ENCODE measurements at regions not wholly inside any gene's neighbourhood (a gene's known extent, or its start where the extent isn't known, plus 50 kb on each side); places are given as distances from the start of the nearest gene placed in this dataset.
A peak's percentile ranks its signal among the peaks of the same experiment; 100 is the strongest.

- DNase-seq (ENCODE audit: insufficient read length, low spot score), result no peak
- TF ChIP-seq POU2F2 (IDR thresholded peaks at IDR 0.05; ENCODE audit: low read depth, low read length), result no peak
- no peak for TF ChIP-seq POLR2AphosphoS5 (IDR thresholded peaks at IDR 0.05; ENCODE audit: low read depth, low read length)
- TF ChIP-seq SPI1 (IDR thresholded peaks at IDR 0.05; ENCODE audit: low read depth, low read length), result no peak
- no peak for TF ChIP-seq POLR2A (IDR thresholded peaks at IDR 0.05; ENCODE audit: low read depth, low read length)
- no peak for TF ChIP-seq PAX5 (IDR thresholded peaks at IDR 0.05; ENCODE audit: insufficient read depth, low read length, severe bottlenecking)
- TF ChIP-seq TAF1 (IDR thresholded peaks at IDR 0.05; ENCODE audit: low read depth, low read length), result no peak
- no peak for FAIRE-seq
Measured at GRCh38 chr9:92177591-92177990, 62.4 kb upstream of the SPTLC1 start.

- DNase-seq (ENCODE audit: insufficient read length, low spot score) (no peak), FAIRE-seq (no peak)
- TF ChIP-seq POLR2A (IDR thresholded peaks at IDR 0.05; ENCODE audit: low read depth, low read length) (no peak), TAF1 (IDR thresholded peaks at IDR 0.05; ENCODE audit: low read depth, low read length) (no peak), POLR2AphosphoS5 (IDR thresholded peaks at IDR 0.05; ENCODE audit: low read depth, low read length) (no peak), POU2F2 (IDR thresholded peaks at IDR 0.05; ENCODE audit: low read depth, low read length) (no peak), PAX5 (IDR thresholded peaks at IDR 0.05; ENCODE audit: insufficient read depth, low read length, severe bottlenecking) (no peak), SPI1 (IDR thresholded peaks at IDR 0.05; ENCODE audit: low read depth, low read length) (no peak)
Measured at GRCh38 chr9:92176800-92177185, 61.6 kb upstream of the SPTLC1 start.

- FAIRE-seq (no peak), DNase-seq (ENCODE audit: insufficient read length, low spot score) (no peak)
- TF ChIP-seq SPI1 (IDR thresholded peaks at IDR 0.05; ENCODE audit: low read depth, low read length), result no peak
- no peak for TF ChIP-seq PAX5 (IDR thresholded peaks at IDR 0.05; ENCODE audit: insufficient read depth, low read length, severe bottlenecking)
- TF ChIP-seq POLR2AphosphoS5 (IDR thresholded peaks at IDR 0.05; ENCODE audit: low read depth, low read length), result no peak
- no peak for TF ChIP-seq POLR2A (IDR thresholded peaks at IDR 0.05; ENCODE audit: low read depth, low read length)
- TF ChIP-seq TAF1 (IDR thresholded peaks at IDR 0.05; ENCODE audit: low read depth, low read length), result no peak
- no peak for TF ChIP-seq POU2F2 (IDR thresholded peaks at IDR 0.05; ENCODE audit: low read depth, low read length)
Measured at GRCh38 chr9:92176068-92176799, 61.0 kb upstream of the SPTLC1 start.

GRCh38 chr9:92175441-92175840 is 60.2 kb upstream of the SPTLC1 start:
- no peak for DNase-seq (ENCODE audit: insufficient read length, low spot score)
- TF ChIP-seq TAF1 (IDR thresholded peaks at IDR 0.05; ENCODE audit: low read depth, low read length) (no peak), PAX5 (IDR thresholded peaks at IDR 0.05; ENCODE audit: insufficient read depth, low read length, severe bottlenecking) (no peak), POLR2A (IDR thresholded peaks at IDR 0.05; ENCODE audit: low read depth, low read length) (no peak), POU2F2 (IDR thresholded peaks at IDR 0.05; ENCODE audit: low read depth, low read length) (no peak), SPI1 (IDR thresholded peaks at IDR 0.05; ENCODE audit: low read depth, low read length) (no peak), POLR2AphosphoS5 (IDR thresholded peaks at IDR 0.05; ENCODE audit: low read depth, low read length) (no peak)
- FAIRE-seq, result no peak

GRCh38 chr9:92173318-92173717 is 58.1 kb upstream of the SPTLC1 start:
- DNase-seq (ENCODE audit: insufficient read length, low spot score) (no peak), FAIRE-seq (no peak)
- no peak for TF ChIP-seq POLR2A (IDR thresholded peaks at IDR 0.05; ENCODE audit: low read depth, low read length)
- no peak for TF ChIP-seq TAF1 (IDR thresholded peaks at IDR 0.05; ENCODE audit: low read depth, low read length)
- no peak for TF ChIP-seq POU2F2 (IDR thresholded peaks at IDR 0.05; ENCODE audit: low read depth, low read length)
- no peak for TF ChIP-seq PAX5 (IDR thresholded peaks at IDR 0.05; ENCODE audit: insufficient read depth, low read length, severe bottlenecking)
- TF ChIP-seq SPI1 (IDR thresholded peaks at IDR 0.05; ENCODE audit: low read depth, low read length), result no peak
- TF ChIP-seq POLR2AphosphoS5 (IDR thresholded peaks at IDR 0.05; ENCODE audit: low read depth, low read length), result no peak

- FAIRE-seq (no peak), DNase-seq (ENCODE audit: insufficient read length, low spot score) (no peak)
- TF ChIP-seq PAX5 (IDR thresholded peaks at IDR 0.05; ENCODE audit: insufficient read depth, low read length, severe bottlenecking) (no peak), POLR2A (IDR thresholded peaks at IDR 0.05; ENCODE audit: low read depth, low read length) (no peak), POLR2AphosphoS5 (IDR thresholded peaks at IDR 0.05; ENCODE audit: low read depth, low read length) (no peak), TAF1 (IDR thresholded peaks at IDR 0.05; ENCODE audit: low read depth, low read length) (no peak), POU2F2 (IDR thresholded peaks at IDR 0.05; ENCODE audit: low read depth, low read length) (no peak), SPI1 (IDR thresholded peaks at IDR 0.05; ENCODE audit: low read depth, low read length) (no peak)
Measured at GRCh38 chr9:92171822-92172221, 56.6 kb upstream of the SPTLC1 start.

GRCh38 chr9:92171281-92171680 is 56.1 kb upstream of the SPTLC1 start:
- TF ChIP-seq POU2F2 (IDR thresholded peaks at IDR 0.05; ENCODE audit: low read depth, low read length) (no peak), TAF1 (IDR thresholded peaks at IDR 0.05; ENCODE audit: low read depth, low read length) (no peak), POLR2AphosphoS5 (IDR thresholded peaks at IDR 0.05; ENCODE audit: low read depth, low read length) (no peak), PAX5 (IDR thresholded peaks at IDR 0.05; ENCODE audit: insufficient read depth, low read length, severe bottlenecking) (no peak), POLR2A (IDR thresholded peaks at IDR 0.05; ENCODE audit: low read depth, low read length) (no peak), SPI1 (IDR thresholded peaks at IDR 0.05; ENCODE audit: low read depth, low read length) (no peak)
- FAIRE-seq (no peak), DNase-seq (ENCODE audit: insufficient read length, low spot score) (no peak)

GRCh38 chr9:92170848-92171247 is 55.6 kb upstream of the SPTLC1 start:
- DNase-seq (ENCODE audit: insufficient read length, low spot score) (no peak), FAIRE-seq (no peak)

GRCh38 chr9:92165484-92165883 is 50.3 kb upstream of the SPTLC1 start:
- DNase-seq (ENCODE audit: insufficient read length, low spot score) (no peak), FAIRE-seq (peak; percentile 54)
- TF ChIP-seq POLR2A (IDR thresholded peaks at IDR 0.05; ENCODE audit: low read depth, low read length) (no peak), PAX5 (IDR thresholded peaks at IDR 0.05; ENCODE audit: insufficient read depth, low read length, severe bottlenecking) (no peak), SPI1 (IDR thresholded peaks at IDR 0.05; ENCODE audit: low read depth, low read length) (no peak), POLR2AphosphoS5 (IDR thresholded peaks at IDR 0.05; ENCODE audit: low read depth, low read length) (no peak), POU2F2 (IDR thresholded peaks at IDR 0.05; ENCODE audit: low read depth, low read length) (no peak), TAF1 (IDR thresholded peaks at IDR 0.05; ENCODE audit: low read depth, low read length) (no peak)

More at GRCh38 chr9:92170848-92171247, 55.6 kb upstream of the SPTLC1 start:
- TF ChIP-seq SPI1 (IDR thresholded peaks at IDR 0.05; ENCODE audit: low read depth, low read length) (no peak), POLR2A (IDR thresholded peaks at IDR 0.05; ENCODE audit: low read depth, low read length) (no peak), TAF1 (IDR thresholded peaks at IDR 0.05; ENCODE audit: low read depth, low read length) (no peak), POU2F2 (IDR thresholded peaks at IDR 0.05; ENCODE audit: low read depth, low read length) (no peak), POLR2AphosphoS5 (IDR thresholded peaks at IDR 0.05; ENCODE audit: low read depth, low read length) (no peak), PAX5 (IDR thresholded peaks at IDR 0.05; ENCODE audit: insufficient read depth, low read length, severe bottlenecking) (no peak)
